ENCODE measurements at regions not wholly inside any gene's neighbourhood (a gene's known extent, or its start where the extent isn't known, plus 50 kb on each side); places are given as distances from the start of the nearest gene placed in this dataset.

- H3K36me3 ChIP-seq (replicated peaks in 1 of 2; ENCODE audit: control insufficient read depth in 1 of 2, insufficient read depth in 2 of 2, low read length in 1 of 2): no peaks in the 10 kb centered on the region
- no peak overlapping the region for H3K4me3 ChIP-seq (ENCODE audit: low read depth in 2 of 2, low read length in 1 of 2)
- H3K4me2 ChIP-seq: no peak overlapping the region
- H3K9me2 ChIP-seq: no peaks in the 10 kb centered on the region
- TF ChIP-seq TEAD4 (IDR thresholded peaks at IDR 0.05; ENCODE audit: borderline replicate concordance, insufficient read depth) (no peak), YY1 (IDR thresholded peaks at IDR 0.05; ENCODE audit: low read depth) (no peak), NFIC (IDR thresholded peaks at IDR 0.05; ENCODE audit: borderline replicate concordance) (no peak), EZH2phosphoT487 (IDR thresholded peaks at IDR 0.05; ENCODE audit: borderline replicate concordance, low read depth) (no peak), CTCF (IDR thresholded peaks at IDR 0.05) (no peak), JUND (IDR thresholded peaks at IDR 0.05) (no peak), SIN3A (IDR thresholded peaks at IDR 0.05; ENCODE audit: borderline replicate concordance, low read depth, low read length) (no peak), GABPA (IDR thresholded peaks at IDR 0.05; ENCODE audit: low read depth) (no peak), MXI1 (IDR thresholded peaks at IDR 0.05; ENCODE audit: low read depth, low read length) (no peak)
- H3K4me1 ChIP-seq (ENCODE audit: control insufficient read depth in 1 of 2, insufficient read depth in 2 of 2, low read depth in 1 of 2, low read length in 1 of 2): no peaks in the 10 kb centered on the region
- no peak for DNase-seq
- no peaks in the 10 kb centered on the region for H3K9me3 ChIP-seq
- H3K9ac ChIP-seq: no peak overlapping the region
- ChIA-PET POLR2A (no interaction called here), CTCF (no interaction called here)
- H3F3A ChIP-seq (replicated peaks; ENCODE audit: insufficient read depth): no peaks in the 10 kb centered on the region
- H4K20me1 ChIP-seq (ENCODE audit: insufficient read depth): no peaks in the 10 kb centered on the region
- H3K27me3 ChIP-seq (ENCODE audit: insufficient read depth): no peaks in the 10 kb centered on the region
- no peak overlapping the region for H3K27ac ChIP-seq (ENCODE audit: low read depth in 2 of 2, low read length in 1 of 2)
- no peaks in the 10 kb centered on the region for H3K79me2 ChIP-seq (ENCODE audit: insufficient read depth)
- 21% methylated on average over 4 of the region's 4 CpGs for WGBS (ENCODE audit: low lambda C conversion rate)
- no peak overlapping the region for H2AFZ ChIP-seq (ENCODE audit: low read depth)
Measured at GRCh38 chr16:73523209-73523608, 475.3 kb upstream of the ZFHX3 start.

GRCh38 chr16:73521499-73521898 is 473.6 kb upstream of the ZFHX3 start:
- WGBS (ENCODE audit: low lambda C conversion rate): 47% methylated on average over 4 of the region's 4 CpGs
- H3K36me3 ChIP-seq (replicated peaks in 1 of 2; ENCODE audit: control insufficient read depth in 1 of 2, insufficient read depth in 2 of 2, low read length in 1 of 2): no peaks in the 10 kb centered on the region

More at GRCh38 chr16:73521499-73521898, 473.6 kb upstream of the ZFHX3 start:
- TF ChIP-seq NRF1 (IDR thresholded peaks at IDR 0.05; ENCODE audit: low read depth, low read length): no peak
- TF ChIP-seq FOXM1 (IDR thresholded peaks at IDR 0.05; ENCODE audit: low read depth): no peak
- TF ChIP-seq ZBTB33 (IDR thresholded peaks at IDR 0.05; ENCODE audit: borderline replicate concordance, low read depth): no peak
- TF ChIP-seq RAD21 (IDR thresholded peaks at IDR 0.05; ENCODE audit: low read length): no peak
- TF ChIP-seq RXRA (IDR thresholded peaks at IDR 0.05; ENCODE audit: borderline replicate concordance, low read depth): no peak
- TF ChIP-seq CHD2 (IDR thresholded peaks at IDR 0.05; ENCODE audit: low read length, partially characterized antibody): no peak
- no peak for TF ChIP-seq SMC3 (IDR thresholded peaks at IDR 0.05; ENCODE audit: low read depth, low read length)
- no peak for TF ChIP-seq TAF1 (IDR thresholded peaks at IDR 0.05; ENCODE audit: borderline replicate concordance, low read depth, low read length)
- TF ChIP-seq CTCF (IDR thresholded peaks at IDR 0.05): no peak
- no peak for TF ChIP-seq USF2 (IDR thresholded peaks at IDR 0.05; ENCODE audit: borderline replicate concordance, low read depth, low read length)
- no peak for TF ChIP-seq EP300 (IDR thresholded peaks at IDR 0.05; ENCODE audit: borderline replicate concordance in 1 of 2, low read depth in 1 of 2, low read length in 1 of 2)
- TF ChIP-seq JUND (IDR thresholded peaks at IDR 0.05): no peak
- TF ChIP-seq YY1 (IDR thresholded peaks at IDR 0.05; ENCODE audit: low read depth): no peak
- TF ChIP-seq TCF12 (IDR thresholded peaks at IDR 0.05): no peak
- no peak for TF ChIP-seq GATA2 (CRISPR knock-in tag; IDR thresholded peaks at IDR 0.05)
- no peak for TF ChIP-seq FOSL2 (IDR thresholded peaks at IDR 0.05; ENCODE audit: borderline replicate concordance, low read depth)
- no peak for TF ChIP-seq GABPA (IDR thresholded peaks at IDR 0.05; ENCODE audit: low read depth)
- no peak for TF ChIP-seq MXI1 (IDR thresholded peaks at IDR 0.05; ENCODE audit: low read depth, low read length)
- ChIA-PET POLR2A (no interaction called here), CTCF (interaction anchor here (0.8 kb wide), 1 partner anchor 435 kb away, joined by 3 read pairs; no protein-coding TSS in a partner anchor)
- no peaks in the 10 kb centered on the region for H3K27me3 ChIP-seq (ENCODE audit: insufficient read depth)
- no peak overlapping the region for H2AFZ ChIP-seq (ENCODE audit: low read depth)
- no peaks in the 10 kb centered on the region for H3K9me2 ChIP-seq
- DNase-seq: no peak
- H3K4me2 ChIP-seq: no peak overlapping the region
- H3K9ac ChIP-seq: no peak overlapping the region
- H3K4me1 ChIP-seq (ENCODE audit: control insufficient read depth in 1 of 2, insufficient read depth in 2 of 2, low read depth in 1 of 2, low read length in 1 of 2): no peaks in the 10 kb centered on the region
- no peak overlapping the region for H3K4me3 ChIP-seq (ENCODE audit: low read depth in 2 of 2, low read length in 1 of 2)
- no peaks in the 10 kb centered on the region for H4K20me1 ChIP-seq (ENCODE audit: insufficient read depth)
- H3K9me3 ChIP-seq: no peaks in the 10 kb centered on the region
- no peaks in the 10 kb centered on the region for H3F3A ChIP-seq (replicated peaks; ENCODE audit: insufficient read depth)
- no peaks in the 10 kb centered on the region for H3K79me2 ChIP-seq (ENCODE audit: insufficient read depth)
- no peak overlapping the region for H3K27ac ChIP-seq (ENCODE audit: low read depth in 2 of 2, low read length in 1 of 2)

Measured in SK-N-SH (cell line).